Loucy (cell line): ENCODE measurements at regions not wholly inside any gene's neighbourhood (a gene's known extent, or its start where the extent isn't known, plus 50 kb on each side); places are given as distances from the start of the nearest gene placed in this dataset.

Source experiments
- H2AFZ ChIP-seq: fragments of 200-600 bp; sonication (generic); 2 replicates; pipeline ENCODE4 v1.6.0; 2016; ENCODE audit warnings: antibody characterized with exemption, mild to moderate bottlenecking, low read length, moderate library complexity
- H3F3A ChIP-seq: fragments of 200-600 bp; 2 replicates; pipeline ENCODE4 v1.6.0; 2016; ENCODE audit warnings: antibody characterized with exemption, low read depth, mild to moderate bottlenecking
- H3K27me3 ChIP-seq: fragments of 200-600 bp; sonication (generic); 2 replicates; pipeline ENCODE4 v1.6.1; 2014; ENCODE audit warnings: low read length, mild to moderate bottlenecking; ENCODE audit not compliant: insufficient read depth, poor library complexity, severe bottlenecking
- H3K36me3 ChIP-seq: fragments of 200-600 bp; sonication (generic); 2 replicates; pipeline ENCODE4 v1.6.1; 2016; ENCODE audit warnings: low read length; ENCODE audit not compliant: insufficient read depth
- H3K4me1 ChIP-seq: fragments of 200-600 bp; sonication (generic); 2 replicates; pipeline ENCODE4 v1.5.1; 2014; ENCODE audit warnings: low read length, mild to moderate bottlenecking; ENCODE audit not compliant: insufficient read depth, poor library complexity, severe bottlenecking
- H3K4me2 ChIP-seq: fragments of 200-600 bp; sonication (generic); 2 replicates; pipeline ENCODE4 v1.6.0; 2014; ENCODE audit warnings: antibody characterized with exemption, low read length, low read depth, mild to moderate bottlenecking; ENCODE audit not compliant: poor library complexity, severe bottlenecking
- H3K4me3 ChIP-seq: fragments of 200-600 bp; sonication (generic); 2 replicates; pipeline ENCODE4 v1.5.1; 2014; ENCODE audit warnings: low read length, mild to moderate bottlenecking, mixed read lengths; ENCODE audit not compliant: poor library complexity, severe bottlenecking
- H3K79me2 ChIP-seq: fragments of 200-600 bp; sonication (generic); 2 replicates; pipeline ENCODE4 v1.6.1; 2014; ENCODE audit warnings: low read length; ENCODE audit not compliant: insufficient read depth
- H3K9ac ChIP-seq: fragments of 200-600 bp; sonication (generic); 2 replicates; pipeline ENCODE4 v1.6.0; 2014; ENCODE audit warnings: mild to moderate bottlenecking, low read depth, low read length, moderate library complexity; ENCODE audit not compliant: poor library complexity, severe bottlenecking
- H3K9me2 ChIP-seq: fragments of 200-600 bp; sonication (generic); replicated peaks from 2 replicates; pipeline ENCODE4 v1.6.1; 2016; ENCODE audit warnings: low read depth, low read length, mixed read lengths
- H3K9me3 ChIP-seq: fragments of 200-600 bp; sonication (generic); 2 replicates; pipeline ENCODE4 v1.6.1; 2014; ENCODE audit warnings: mild to moderate bottlenecking, antibody characterized with exemption, low read length, low read depth; ENCODE audit not compliant: insufficient read depth
- H4K20me1 ChIP-seq: fragments of 200-600 bp; sonication (generic); 2 replicates; pipeline ENCODE4 v1.6.0; 2014; ENCODE audit warnings: antibody characterized with exemption, low read length, mild to moderate bottlenecking; ENCODE audit not compliant: insufficient read depth, poor library complexity, severe bottlenecking
- EZH2phosphoT487 ChIP-seq: fragments of 200-600 bp; IDR thresholded peaks from 2 replicates; pipeline ENCODE4 v1.6.1; 2018; ENCODE audit warnings: antibody characterized with exemption, mild to moderate bottlenecking, moderate library complexity, borderline replicate concordance
- TF ChIP-seq, protein P1 (sequence below): fragments of 200-600 bp; sonication (generic); conservative IDR thresholded peaks from 2 replicates; pipeline ENCODE4 v1.5.1; 2014; ENCODE audit warnings: mild to moderate bottlenecking, antibody characterized with exemption, low read length

DNA sequence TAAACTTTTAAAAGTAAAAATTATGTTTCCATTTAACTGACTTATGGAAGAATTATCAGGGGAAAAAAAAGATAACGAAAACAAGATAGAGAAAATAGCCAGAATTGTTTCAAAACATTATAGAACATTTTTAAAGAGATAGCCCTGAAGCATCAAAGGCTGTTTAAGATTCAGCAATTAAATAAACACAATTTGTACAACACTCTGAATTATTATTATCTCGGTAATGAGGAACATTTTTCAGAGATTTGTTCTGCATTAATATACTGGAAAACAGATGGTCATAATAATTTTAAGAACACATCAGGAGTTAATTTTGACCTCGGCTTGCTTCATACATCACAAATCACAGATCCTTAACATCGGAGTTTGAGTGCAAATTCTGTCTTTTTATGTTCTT, 643.8 kb downstream of the SORCS1 start:
- Histone ChIP-seq H2AFZ (no peak overlapping the region), H3K9me3 (no peaks in the 10 kb centered on the region), H3K79me2 (no peaks in the 10 kb centered on the region), H3K9me2 (no peaks in the 10 kb centered on the region), H3F3A (no peaks in the 10 kb centered on the region), H3K9ac (no peak overlapping the region), H3K4me2 (no peak overlapping the region), H3K4me1 (no peaks in the 10 kb centered on the region), H3K36me3 (no peaks in the 10 kb centered on the region), H3K4me3 (no peak overlapping the region), H4K20me1 (no peaks in the 10 kb centered on the region), H3K27me3 (no peaks in the 10 kb centered on the region)
- no peak for TF ChIP-seq EZH2phosphoT487
- TF ChIP-seq, protein P1, sequence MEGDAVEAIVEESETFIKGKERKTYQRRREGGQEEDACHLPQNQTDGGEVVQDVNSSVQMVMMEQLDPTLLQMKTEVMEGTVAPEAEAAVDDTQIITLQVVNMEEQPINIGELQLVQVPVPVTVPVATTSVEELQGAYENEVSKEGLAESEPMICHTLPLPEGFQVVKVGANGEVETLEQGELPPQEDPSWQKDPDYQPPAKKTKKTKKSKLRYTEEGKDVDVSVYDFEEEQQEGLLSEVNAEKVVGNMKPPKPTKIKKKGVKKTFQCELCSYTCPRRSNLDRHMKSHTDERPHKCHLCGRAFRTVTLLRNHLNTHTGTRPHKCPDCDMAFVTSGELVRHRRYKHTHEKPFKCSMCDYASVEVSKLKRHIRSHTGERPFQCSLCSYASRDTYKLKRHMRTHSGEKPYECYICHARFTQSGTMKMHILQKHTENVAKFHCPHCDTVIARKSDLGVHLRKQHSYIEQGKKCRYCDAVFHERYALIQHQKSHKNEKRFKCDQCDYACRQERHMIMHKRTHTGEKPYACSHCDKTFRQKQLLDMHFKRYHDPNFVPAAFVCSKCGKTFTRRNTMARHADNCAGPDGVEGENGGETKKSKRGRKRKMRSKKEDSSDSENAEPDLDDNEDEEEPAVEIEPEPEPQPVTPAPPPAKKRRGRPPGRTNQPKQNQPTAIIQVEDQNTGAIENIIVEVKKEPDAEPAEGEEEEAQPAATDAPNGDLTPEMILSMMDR = no peak

DNA sequence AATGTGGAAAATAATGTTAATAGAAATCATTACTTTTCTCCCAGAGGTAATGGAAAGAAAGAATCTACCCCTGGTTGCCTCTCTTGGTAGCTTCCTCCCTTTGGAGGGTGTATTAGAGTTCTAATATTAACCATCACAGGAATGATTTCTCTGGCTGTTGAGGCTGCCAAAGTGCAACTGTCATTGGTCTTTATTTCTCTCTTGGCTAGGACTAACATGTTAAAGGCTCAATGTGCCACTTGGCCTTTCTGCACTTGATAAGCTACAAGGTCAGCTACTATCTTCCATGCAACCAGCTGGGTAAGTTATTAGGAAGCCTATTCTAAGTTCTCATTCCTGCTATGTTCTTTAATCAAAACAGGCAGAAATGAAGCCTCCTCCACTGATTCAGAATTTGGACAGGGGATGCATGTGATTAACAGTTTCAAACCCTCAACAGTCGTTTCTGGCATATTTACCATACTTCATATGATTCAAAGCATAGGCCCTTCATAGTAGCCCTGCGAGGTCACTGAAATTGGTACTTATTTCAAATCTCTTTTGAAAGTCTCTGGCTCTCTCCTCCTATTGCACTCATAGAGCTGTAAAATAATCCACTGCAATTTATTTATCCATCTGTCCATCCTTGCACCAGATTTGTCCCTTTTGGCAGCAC, 645.0 kb downstream of the SORCS1 start:
- H4K20me1 ChIP-seq = no peaks in the 10 kb centered on the region
- H3K4me2 ChIP-seq = no peak overlapping the region
- no peaks in the 10 kb centered on the region for H3K27me3 ChIP-seq
- no peaks in the 10 kb centered on the region for H3K4me1 ChIP-seq
- no peaks in the 10 kb centered on the region for H3F3A ChIP-seq
- no peak overlapping the region for H2AFZ ChIP-seq
- H3K9me2 ChIP-seq = no peaks in the 10 kb centered on the region
- H3K79me2 ChIP-seq = no peaks in the 10 kb centered on the region
- TF ChIP-seq EZH2phosphoT487 = no peak
- TF ChIP-seq, protein P1 = no peak
- no peaks in the 10 kb centered on the region for H3K36me3 ChIP-seq
- no peaks in the 10 kb centered on the region for H3K9me3 ChIP-seq
- no peak overlapping the region for H3K9ac ChIP-seq
- no peak overlapping the region for H3K4me3 ChIP-seq

DNA sequence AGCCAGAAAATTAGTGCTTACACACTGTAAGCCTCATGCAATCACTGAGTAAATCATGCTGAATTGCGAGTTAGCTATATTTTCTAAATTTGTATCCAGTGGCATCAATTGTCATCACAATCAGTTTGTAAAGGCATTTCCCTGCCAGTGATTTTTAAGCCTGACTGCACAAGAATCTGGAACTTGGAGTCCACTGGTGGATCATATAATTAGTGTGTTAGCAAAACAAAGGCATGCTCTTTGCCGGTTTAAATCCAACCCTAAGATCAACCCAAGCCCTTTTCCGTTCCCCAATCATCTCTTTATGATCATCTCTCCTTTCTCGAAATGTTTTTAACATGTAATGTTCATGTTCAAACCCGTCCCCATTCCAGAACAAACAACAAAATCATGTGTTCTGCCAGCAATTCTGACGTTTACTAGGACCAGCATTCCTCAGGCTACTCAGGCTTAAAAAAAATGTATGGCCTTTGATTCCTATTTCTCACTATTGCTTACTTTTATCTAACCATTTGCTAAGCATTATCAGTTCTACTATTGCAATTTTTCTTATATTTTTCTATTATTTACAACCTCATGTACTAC, 649.2 kb downstream of the SORCS1 start:
- no peak overlapping the region for H3K9ac ChIP-seq
- H3F3A ChIP-seq = no peaks in the 10 kb centered on the region
- H3K79me2 ChIP-seq = no peaks in the 10 kb centered on the region
- H4K20me1 ChIP-seq = no peaks in the 10 kb centered on the region
- no peaks in the 10 kb centered on the region for H3K9me3 ChIP-seq
- no peaks in the 10 kb centered on the region for H3K4me1 ChIP-seq
- no peaks in the 10 kb centered on the region for H3K36me3 ChIP-seq
- no peak overlapping the region for H2AFZ ChIP-seq
- no peak for TF ChIP-seq EZH2phosphoT487
- TF ChIP-seq, protein P1 = no peak
- no peak overlapping the region for H3K4me2 ChIP-seq
- H3K4me3 ChIP-seq = no peak overlapping the region
- no peaks in the 10 kb centered on the region for H3K9me2 ChIP-seq
- no peaks in the 10 kb centered on the region for H3K27me3 ChIP-seq
